Prostate gland (tissue), 2 donors: ENCODE measurements at regions not wholly inside any gene's neighbourhood (a gene's known extent, or its start where the extent isn't known, plus 50 kb on each side); places are given as distances from the start of the nearest gene placed in this dataset.

Source experiments
- DNase-seq: peaks from one replicate; pipeline ENCODE4 v3.0.0-alpha.2; 2019; ENCODE audit warnings: low spot score
- H3K27ac ChIP-seq, 2 donors: fragments of 200-600 bp; sonication (generic); 2 replicates each; pipeline ENCODE4 v1.5.1; 2017 to 2019
- H3K27me3 ChIP-seq: fragments of 200-600 bp; sonication (generic); replicated peaks from 2 replicates; pipeline ENCODE4 v1.5.1; 2019; ENCODE audit not compliant: insufficient read depth
- H3K36me3 ChIP-seq, 2 donors: fragments of 200-600 bp; sonication (generic); 1 replicate in 1 of 2; 2 replicates in 1 of 2; pipeline versions ENCODE4 v1.5.1 to v1.8.1; 2017 to 2019
- H3K4me1 ChIP-seq: fragments of 200-600 bp; sonication (generic); replicated peaks from 2 replicates; pipeline ENCODE4 v1.5.1; 2019
- H3K4me3 ChIP-seq, 2 donors: fragments of 200-600 bp; sonication (generic); 2 replicates each; pipeline ENCODE4 v1.5.1; 2017 to 2019
- H3K9me3 ChIP-seq: fragments of 200-600 bp; sonication (generic); 2 replicates; pipeline ENCODE4 v1.5.1; 2017
- POLR2A ChIP-seq: fragments of 450-650 bp; IDR thresholded peaks from one replicate; pipeline ENCODE4 v1.6.1; 2016; ENCODE audit warnings: antibody characterized with exemption, mild to moderate bottlenecking
- POLR2AphosphoS5 ChIP-seq: sonication (generic); formaldehyde crosslinking; IDR thresholded peaks from one replicate; pipeline ENCODE4 v1.6.1; 2017; ENCODE audit warnings: antibody characterized with exemption
- WGBS: methylation state at CpG from one replicate; pipeline ENCODE4 v1.1.5; 2018; 5-methylcytosine and 5-hydroxymethylcytosine counted together
- intact Hi-C: fragments of 100-400 bp; cut with DNase I; formaldehyde crosslinking; loops from one replicate; pipeline ENCODE4 v1.14.2; 2022
- TF ChIP-seq, protein P1 (sequence below), 4 experiments: fragments of 200-600 bp in 2 of 4; fragments of 450-650 bp in 2 of 4; sonication (generic) in 2 of 4; IDR thresholded peaks; 1 replicate in 3 of 4; 2 replicates in 1 of 4; pipeline ENCODE4 v1.5.1; 2016 to 2019; ENCODE audit warnings: antibody characterized with exemption in 4 of 4, mild to moderate bottlenecking in 2 of 4, moderate library complexity in 2 of 4

DNA sequence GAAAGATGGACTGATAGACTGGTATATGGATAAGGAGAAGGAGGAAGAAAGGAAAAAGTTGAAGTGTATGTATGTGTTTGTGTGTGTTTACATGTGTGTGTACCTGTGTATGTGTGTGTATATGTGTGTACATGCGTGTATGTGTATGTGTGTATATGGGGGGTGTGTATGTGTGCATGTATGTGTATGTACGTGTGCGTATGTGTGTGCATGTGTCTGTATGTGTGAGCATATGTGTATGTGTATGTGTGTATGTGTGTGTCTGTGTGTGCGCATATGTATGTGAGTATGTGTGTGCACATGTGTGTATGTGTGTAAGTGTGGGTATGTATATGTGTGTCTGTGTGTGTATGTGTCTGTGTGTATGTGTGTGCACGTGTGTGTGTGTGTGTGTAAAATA is 101.5 kb upstream of the KLHL13 start:
- TF ChIP-seq, protein P1, sequence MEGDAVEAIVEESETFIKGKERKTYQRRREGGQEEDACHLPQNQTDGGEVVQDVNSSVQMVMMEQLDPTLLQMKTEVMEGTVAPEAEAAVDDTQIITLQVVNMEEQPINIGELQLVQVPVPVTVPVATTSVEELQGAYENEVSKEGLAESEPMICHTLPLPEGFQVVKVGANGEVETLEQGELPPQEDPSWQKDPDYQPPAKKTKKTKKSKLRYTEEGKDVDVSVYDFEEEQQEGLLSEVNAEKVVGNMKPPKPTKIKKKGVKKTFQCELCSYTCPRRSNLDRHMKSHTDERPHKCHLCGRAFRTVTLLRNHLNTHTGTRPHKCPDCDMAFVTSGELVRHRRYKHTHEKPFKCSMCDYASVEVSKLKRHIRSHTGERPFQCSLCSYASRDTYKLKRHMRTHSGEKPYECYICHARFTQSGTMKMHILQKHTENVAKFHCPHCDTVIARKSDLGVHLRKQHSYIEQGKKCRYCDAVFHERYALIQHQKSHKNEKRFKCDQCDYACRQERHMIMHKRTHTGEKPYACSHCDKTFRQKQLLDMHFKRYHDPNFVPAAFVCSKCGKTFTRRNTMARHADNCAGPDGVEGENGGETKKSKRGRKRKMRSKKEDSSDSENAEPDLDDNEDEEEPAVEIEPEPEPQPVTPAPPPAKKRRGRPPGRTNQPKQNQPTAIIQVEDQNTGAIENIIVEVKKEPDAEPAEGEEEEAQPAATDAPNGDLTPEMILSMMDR (IDR thresholded peaks at IDR 0.05), result no peak
- TF ChIP-seq POLR2AphosphoS5 (no peak), POLR2A (no peak)
- Histone ChIP-seq H3K27me3 (no peaks in the 10 kb centered on the region), H3K4me1 (no peaks in the 10 kb centered on the region), H3K36me3 (no peaks in the 10 kb centered on the region), H3K27ac (no peak overlapping the region), H3K4me3 (no peak overlapping the region), H3K9me3 (no peaks in the 10 kb centered on the region)
- DNase-seq, result no peak
- intact Hi-C loops, result no loop called here
- WGBS, result 93% methylated on average over 5 of the region's 5 CpGs

DNA sequence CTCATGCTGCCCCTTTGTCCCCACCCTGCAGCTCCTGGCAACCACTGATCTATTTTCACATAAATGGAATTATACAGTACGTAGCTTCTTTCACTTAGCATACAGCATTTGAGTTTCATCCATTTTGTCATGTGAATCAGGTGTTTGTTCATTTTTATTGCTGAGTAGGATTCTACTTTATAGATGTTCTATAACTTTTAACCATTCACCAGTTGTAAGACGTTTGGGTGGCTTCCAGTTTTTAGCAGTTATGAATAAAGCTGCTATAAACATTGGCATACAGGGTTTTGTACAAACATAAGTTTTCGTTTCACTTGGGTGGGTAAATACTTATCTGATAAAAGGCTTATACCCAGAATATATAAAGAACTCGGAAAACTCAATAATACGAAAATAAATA is 102.3 kb upstream of the KLHL13 start:
- Histone ChIP-seq H3K36me3 (no peaks in the 10 kb centered on the region), H3K4me1 (no peaks in the 10 kb centered on the region), H3K9me3 (no peaks in the 10 kb centered on the region), H3K4me3 (no peak overlapping the region), H3K27me3 (no peaks in the 10 kb centered on the region), H3K27ac (no peak overlapping the region)
- intact Hi-C loops, result no loop called here
- 48% methylated on average over 5 of the region's 5 CpGs for WGBS
- DNase-seq, result no peak
- TF ChIP-seq POLR2AphosphoS5 (no peak), POLR2A (no peak)
- TF ChIP-seq, protein P1 (IDR thresholded peaks at IDR 0.05), result no peak

GRCh38 chrX:118219866-118220265 is 103.3 kb upstream of the KLHL13 start:
- intact Hi-C loops, result loop anchor here (10.0 kb wide), 1 partner anchor 225 kb away; no protein-coding TSS in a partner anchor
- no peaks in the 10 kb centered on the region for H3K9me3 ChIP-seq
- TF ChIP-seq POLR2AphosphoS5, result no peak
- TF ChIP-seq POLR2A, result no peak
- TF ChIP-seq, protein P1 (IDR thresholded peaks at IDR 0.05), result no peak
- H3K4me3 ChIP-seq, result no peak overlapping the region
- WGBS, result 100% methylated on average over 1 of the region's 1 CpG
- H3K27me3 ChIP-seq, result no peaks in the 10 kb centered on the region
- no peak overlapping the region for H3K27ac ChIP-seq
- no peaks in the 10 kb centered on the region for H3K36me3 ChIP-seq
- H3K4me1 ChIP-seq, result no peaks in the 10 kb centered on the region
- no peak for DNase-seq

DNA sequence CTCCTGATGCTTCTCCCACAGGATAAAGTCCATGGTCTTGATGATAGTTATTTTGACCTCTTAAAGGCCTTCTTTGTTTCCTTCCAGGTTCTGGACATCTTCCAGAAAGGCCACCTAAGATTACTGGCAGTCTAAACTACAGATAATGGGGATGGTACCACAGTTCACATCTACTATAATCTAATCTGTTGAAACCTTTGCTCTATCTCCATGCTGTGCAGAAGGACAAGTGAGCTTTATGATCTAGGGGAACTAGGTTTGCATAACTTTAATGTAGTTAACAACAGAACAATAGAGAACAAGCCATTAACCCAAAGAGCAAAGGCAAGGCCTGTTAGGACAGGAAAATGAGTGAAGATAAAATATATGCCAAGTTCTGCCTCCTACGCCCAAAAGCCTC is 103.9 kb upstream of the KLHL13 start:
- WGBS, result 50% methylated on average over 1 of the region's 1 CpG
- no peak for TF ChIP-seq POLR2A
- TF ChIP-seq POLR2AphosphoS5, result no peak
- TF ChIP-seq, protein P1 (IDR thresholded peaks at IDR 0.05), result no peak
- H3K27ac ChIP-seq, result no peak overlapping the region
- H3K36me3 ChIP-seq, result no peaks in the 10 kb centered on the region
- intact Hi-C loops, result loop anchor here (10.0 kb wide), 1 partner anchor 226 kb away; no protein-coding TSS in a partner anchor
- no peaks in the 10 kb centered on the region for H3K27me3 ChIP-seq
- H3K9me3 ChIP-seq, result no peaks in the 10 kb centered on the region
- no peak for DNase-seq
- H3K4me1 ChIP-seq, result no peaks in the 10 kb centered on the region
- H3K4me3 ChIP-seq, result no peak overlapping the region

DNA sequence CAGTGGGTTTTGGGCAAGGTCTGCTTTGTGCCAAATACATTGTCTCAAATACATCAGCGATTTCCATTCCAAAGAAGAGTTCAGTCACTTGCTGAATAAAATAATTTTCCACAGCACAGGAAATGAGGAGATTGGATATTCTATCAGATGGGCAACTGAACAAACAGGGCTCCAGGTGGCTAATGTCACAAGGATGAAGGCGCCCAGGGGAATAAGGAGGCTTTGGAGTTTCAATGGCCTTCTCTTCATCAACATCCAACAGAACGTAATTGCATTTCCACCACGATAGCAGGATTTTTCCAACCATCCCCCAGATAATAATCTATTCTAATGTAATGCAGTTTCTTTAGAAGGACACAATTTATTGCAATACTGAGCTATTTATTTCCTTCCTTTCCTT is 104.7 kb upstream of the KLHL13 start:
- 48% methylated on average over 4 of the region's 4 CpGs for WGBS
- H3K27me3 ChIP-seq, result no peaks in the 10 kb centered on the region
- H3K27ac ChIP-seq, result no peak overlapping the region
- intact Hi-C loops, result loop anchor here (10.0 kb wide), 1 partner anchor 226 kb away; no protein-coding TSS in a partner anchor
- no peaks in the 10 kb centered on the region for H3K4me1 ChIP-seq
- no peaks in the 10 kb centered on the region for H3K9me3 ChIP-seq
- H3K4me3 ChIP-seq, result no peak overlapping the region
- DNase-seq, result no peak
- H3K36me3 ChIP-seq, result no peaks in the 10 kb centered on the region
- no peak for TF ChIP-seq POLR2AphosphoS5
- TF ChIP-seq, protein P1 (IDR thresholded peaks at IDR 0.05), result no peak
- no peak for TF ChIP-seq POLR2A
